K562 (cell line): ENCODE measurements at regions not wholly inside any gene's neighbourhood (a gene's known extent, or its start where the extent isn't known, plus 50 kb on each side); places are given as distances from the start of the nearest gene placed in this dataset.

Source experiments
- ATAC-seq: fragments of 200-7000 bp; cut with Tn5 transposase; 3 replicates; pipeline ENCODE4 v1.9.1; 2020; ENCODE audit warnings: moderate library complexity
- BruUV-seq: library from RNA; stranded (reverse); fragments of 400-500 nt; replicated peaks from 2 replicates; lab custom pipeline; 2021; lab: Mats Ljungman, UMichigan
- CTCF ChIA-PET: fragments of 300-600 bp; formaldehyde crosslinking; extraction: SDS; loops from one replicate; lab custom pipeline; 2021; ENCODE audit warnings: low intra/inter-chr PET ratio; lab: Yijun Ruan, JAX
- POLR2A ChIA-PET: fragments of 300-600, 350-650 bp; sonication (Branson Sonifier 250); formaldehyde crosslinking; extraction: SDS; loops from one replicate; lab custom pipeline; 2021; ENCODE audit warnings: antibody characterized with exemption, inconsistent platforms; lab: Yijun Ruan, JAX
- DNase-seq, 4 experiments: peaks; one replicate each; pipeline versions ENCODE4 v3.0.0 to v3.0.0-alpha.2; 2011 to 2018; ENCODE audit warnings: low spot score in 3 of 4, mixed read lengths in 3 of 4; ENCODE audit errors: extremely low read depth in 1 of 4
- FAIRE-seq: peaks from 2 replicates; lab custom pipeline; 2011; peaks lifted over from hg19 to GRCh38; lab: Jason Lieb, UNC
- H2AFZ ChIP-seq: 2 replicates; pipeline ENCODE4 v1.6.0; 2011; ENCODE audit warnings: low read depth, low read length, control low read depth, inconsistent platforms
- H3K27ac ChIP-seq: fragments of 200-600 bp; 3 replicates; pipeline ENCODE4 v1.8.0; 2011; ENCODE audit warnings: low read depth, mild to moderate bottlenecking, control low read depth, inconsistent platforms, low read length, moderate library complexity, mixed read lengths; ENCODE audit errors: extremely low read depth
- H3K27me3 ChIP-seq, 2 experiments: fragments of 300-600 bp in 1 of 2; 2 replicates in 1 of 2; 3 replicates in 1 of 2; pipeline versions ENCODE4 v1.6.0 to v1.8.0; 2011; ENCODE audit warnings: inconsistent platforms in 2 of 2, low read length in 2 of 2, mild to moderate bottlenecking in 1 of 2, mixed read lengths in 1 of 2, moderate library complexity in 1 of 2; ENCODE audit not compliant: control insufficient read depth in 2 of 2, insufficient read depth in 2 of 2
- H3K36me3 ChIP-seq: fragments of 300-600 bp; 3 replicates; pipeline ENCODE4 v1.8.0; 2011; ENCODE audit warnings: mild to moderate bottlenecking, low read length, inconsistent platforms; ENCODE audit not compliant: control insufficient read depth, insufficient read depth
- H3K4me1 ChIP-seq, 2 experiments: fragments of 200-600 bp in 1 of 2; replicated peaks in 1 of 2; 2 replicates in 1 of 2; 3 replicates in 1 of 2; pipeline versions ENCODE4 v1.5.1 to v1.8.0; 2011; ENCODE audit warnings: inconsistent platforms in 2 of 2, low read length in 2 of 2, mild to moderate bottlenecking in 1 of 2, mixed read lengths in 1 of 2, moderate library complexity in 1 of 2; ENCODE audit not compliant: control insufficient read depth in 2 of 2, insufficient read depth in 2 of 2
- H3K4me2 ChIP-seq: 2 replicates; pipeline ENCODE4 v1.6.1; 2011; ENCODE audit warnings: low read length, control low read depth, inconsistent platforms, mixed read lengths; ENCODE audit not compliant: insufficient read depth
- H3K4me3 ChIP-seq: fragments of 200-600 bp; sonication (generic), shearing (Covaris generic); 2 replicates; pipeline ENCODE4 v1.5.1; 2016; ENCODE audit warnings: control low read depth, inconsistent platforms
- H3K79me2 ChIP-seq: fragments of 200-600 bp; 3 replicates; pipeline ENCODE4 v1.8.0; 2011; ENCODE audit warnings: low read length, inconsistent platforms; ENCODE audit not compliant: control insufficient read depth, insufficient read depth
- H3K9ac ChIP-seq, 2 experiments: 2 replicates each; pipeline versions ENCODE4 v1.6.0 to v1.6.1; 2011; ENCODE audit warnings: low read depth in 2 of 2, low read length in 2 of 2, control low read depth in 1 of 2, inconsistent platforms in 1 of 2, mild to moderate bottlenecking in 1 of 2, mixed read lengths in 1 of 2; ENCODE audit not compliant: insufficient read depth in 1 of 2
- H3K9me1 ChIP-seq: one replicate; pipeline ENCODE4 v1.6.0; 2011; ENCODE audit warnings: inconsistent platforms, mild to moderate bottlenecking, low read length, moderate library complexity; ENCODE audit not compliant: control insufficient read depth, insufficient read depth
- H3K9me3 ChIP-seq: replicated peaks from 2 replicates; pipeline ENCODE4 v1.5.1; 2011; ENCODE audit warnings: low read depth, low read length, inconsistent platforms; ENCODE audit not compliant: control insufficient read depth, insufficient read depth
- H4K20me1 ChIP-seq: replicated peaks from 2 replicates; pipeline ENCODE4 v1.6.1; 2011; ENCODE audit warnings: low read length, inconsistent platforms, mixed read lengths; ENCODE audit not compliant: control insufficient read depth, insufficient read depth
- ATF3 ChIP-seq, 2 experiments: fragments of 450-650 bp in 1 of 2; sonication (generic) in 1 of 2; formaldehyde crosslinking in 1 of 2; IDR thresholded peaks in 1 of 2; conservative IDR thresholded peaks in 1 of 2; 2 replicates each; pipeline versions ENCODE4 v1.6.1 to v1.8.1; 2016 to 2023; ENCODE audit warnings: mild to moderate bottlenecking in 2 of 2, moderate library complexity in 2 of 2, inconsistent platforms in 1 of 2, missing genetic modification reagents in 1 of 2
- BRF1 ChIP-seq: IDR thresholded peaks from 3 replicates; pipeline ENCODE4 v1.6.1; 2011; ENCODE audit warnings: borderline replicate concordance, mild to moderate bottlenecking; ENCODE audit not compliant: insufficient read length; ENCODE audit errors: extremely low read depth
- CCAR2 ChIP-seq: fragments of 200-400 bp; formaldehyde crosslinking; IDR thresholded peaks from 2 replicates; pipeline ENCODE4 v1.6.1; 2017; ENCODE audit warnings: mild to moderate bottlenecking, low read depth, low read length
- CHCHD3 ChIP-seq: fragments of 250-450 bp; sonication (Bioruptor Pico); IDR thresholded peaks from 2 replicates; pipeline ENCODE4 v2.1.2; 2022; ENCODE audit warnings: mild to moderate bottlenecking
- FOSL1 ChIP-seq: fragments of 200-800 bp; sonication (Bioruptor generic); conservative IDR thresholded peaks from 2 replicates; pipeline ENCODE4 v1.6.1; 2016; ENCODE audit warnings: missing genetic modification characterization, missing compliant biosample characterization
- FOXJ2 ChIP-seq: fragments of 200-800 bp; sonication (Bioruptor generic); IDR thresholded peaks from 2 replicates; pipeline ENCODE4 v1.6.1; 2016; ENCODE audit warnings: missing genetic modification characterization, missing compliant biosample characterization
- HIVEP1 ChIP-seq: fragments of 250-450 bp; sonication (Bioruptor Pico); IDR thresholded peaks from 2 replicates; pipeline ENCODE4 v1.4.0; 2020; ENCODE audit warnings: mild to moderate bottlenecking
- HNRNPH1 ChIP-seq: fragments of 200-400 bp; formaldehyde crosslinking; optimal IDR thresholded peaks from 2 replicates; pipeline ENCODE3; 2017; ENCODE audit warnings: low read depth, mild to moderate bottlenecking, low read length, moderate library complexity
- IRF9 ChIP-seq: fragments of 450-650 bp; IDR thresholded peaks from 2 replicates; pipeline ENCODE4 v1.6.1; 2016; ENCODE audit warnings: missing biosample characterization, missing genetic modification characterization
- KDM4B ChIP-seq, 2 experiments: fragments of 450-650 bp in 1 of 2; sonication (generic) in 1 of 2; IDR thresholded peaks; 2 replicates each; pipeline ENCODE4 v1.6.1; 2016 to 2017; ENCODE audit warnings: borderline replicate concordance in 2 of 2, antibody characterized with exemption in 1 of 2, low read depth in 1 of 2, mild to moderate bottlenecking in 1 of 2
- PML ChIP-seq: IDR thresholded peaks from 2 replicates; pipeline ENCODE4 v1.6.1; 2012; ENCODE audit warnings: low read length, inconsistent platforms
- ZKSCAN3 ChIP-seq: fragments of 250-450 bp; sonication (Bioruptor Pico); IDR thresholded peaks from 2 replicates; pipeline ENCODE4 v1.4.0; 2020
- ZNF143 ChIP-seq: sonication (generic); formaldehyde crosslinking; IDR thresholded peaks from 2 replicates; pipeline ENCODE4 v1.9.0; 2022; ENCODE audit warnings: mild to moderate bottlenecking, missing genetic modification reagents
- WGBS: fragments of 100-300 bp; shearing (Covaris generic); methylation state at CpG from one replicate; pipeline ENCODE4 v1.1.6; 2016; ENCODE audit warnings: low coverage, mixed read lengths; ENCODE audit not compliant: insufficient coverage; ENCODE audit errors: missing lambda C conversion rate; 5-methylcytosine and 5-hydroxymethylcytosine counted together
- in situ Hi-C: fragments of 300-500 bp; cut with MboI; formaldehyde crosslinking; loops from 4 replicates; pipeline ENCODE4 v1.15.0; 2018; ENCODE audit warnings: inconsistent platforms, mixed read lengths
- intact Hi-C: fragments of 100-400 bp; cut with micrococcal nuclease; formaldehyde crosslinking; loops from 2 replicates; pipeline ENCODE4 v1.14.2; 2022

DNA sequence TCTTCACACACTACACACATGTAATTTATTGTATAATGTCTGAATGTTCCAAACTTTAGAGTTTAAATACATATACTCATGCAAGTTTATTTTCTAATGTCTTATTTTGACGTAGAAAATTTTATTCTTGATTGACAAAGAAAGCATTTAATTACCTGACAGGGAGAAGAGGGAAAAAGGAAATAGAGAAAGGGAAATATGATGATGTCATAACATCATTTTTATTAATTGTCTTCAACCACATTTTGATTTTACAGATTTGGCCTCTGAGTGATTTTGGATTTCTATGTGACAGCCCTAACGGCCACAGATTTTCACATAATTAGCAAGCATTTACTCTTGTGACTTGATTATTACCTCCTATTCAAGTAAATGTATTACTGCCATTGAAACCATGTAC lies 106.1 kb upstream of the FSTL4 start:
- H3K4me1 ChIP-seq, result no peaks in the 10 kb centered on the region; a peak in 1 of 5 replicates
- ATAC-seq, result no peak
- CTCF ChIA-PET, result no interaction called here
- no peak overlapping the region for H3K4me2 ChIP-seq
- TF ChIP-seq CCAR2 (no peak), ATF3 (IDR thresholded peaks at IDR 0.05) (peak; percentile 34; the same call in 1 of the 2 replicates), ATF3 (CRISPR knock-in tag; conservative IDR thresholded peaks at IDR 0.05) (no peak)
- TF ChIP-seq, all 486 proteins: peak for 1
- intact Hi-C loops, result no loop called here
- Histone ChIP-seq H3K36me3 (no peaks in the 10 kb centered on the region), H3K9ac (no peak overlapping the region), H3K9me1 (no peaks in the 10 kb centered on the region), H3K79me2 (no peaks in the 10 kb centered on the region), H3K9me3 (no peaks in the 10 kb centered on the region), H2AFZ (no peak overlapping the region), H4K20me1 (no peaks in the 10 kb centered on the region), H3K27ac (no peak overlapping the region), H3K4me3 (no peak overlapping the region), H3K27me3 (peaks cover 0 to 7% of the 10 kb centered on the region in 2 experiments; a peak in 2 of 5 replicates)
- BruUV-seq, result no TSS peak
- in situ Hi-C loops, result no loop called here
- WGBS, result 0% methylated on average over 2 of the region's 2 CpGs
- no peak for FAIRE-seq
- no peak for DNase-seq
- POLR2A ChIA-PET, result no interaction called here

GRCh38 chr5:133716532-133717183 lies 104.3 kb upstream of the FSTL4 start:
- H3K36me3 ChIP-seq, result no peaks in the 10 kb centered on the region
- DNase-seq (no peak), ATAC-seq (no peak), FAIRE-seq (no peak)
- H3K27me3 ChIP-seq, result peaks cover 0 to 7% of the 10 kb centered on the region in 2 experiments; a peak in 2 of 5 replicates
- BruUV-seq, result no TSS peak
- no peaks in the 10 kb centered on the region for H3K9me1 ChIP-seq
- no peak overlapping the region for H3K4me2 ChIP-seq
- no peaks in the 10 kb centered on the region for H4K20me1 ChIP-seq
- no peak overlapping the region for H3K27ac ChIP-seq
- POLR2A ChIA-PET, result no interaction called here
- in situ Hi-C loops (no loop called here), intact Hi-C loops (no loop called here)
- 0% methylated on average over 4 of the region's 4 CpGs for WGBS
- no peak overlapping the region for H2AFZ ChIP-seq
- no peaks in the 10 kb centered on the region for H3K79me2 ChIP-seq
- no peak overlapping the region for H3K9ac ChIP-seq
- H3K4me3 ChIP-seq, result no peak overlapping the region
- H3K4me1 ChIP-seq, result no peaks in the 10 kb centered on the region; a peak in 1 of 5 replicates
- CTCF ChIA-PET, result no interaction called here
- H3K9me3 ChIP-seq, result no peaks in the 10 kb centered on the region
- no peak for TF ChIP-seq HIVEP1 (CRISPR knock-in tag)
- TF ChIP-seq CHCHD3 (CRISPR knock-in tag), result no peak
- TF ChIP-seq PML, result no peak
- no peak for TF ChIP-seq FOSL1 (tag)
- TF ChIP-seq KDM4B (IDR thresholded peaks at IDR 0.05; ENCODE audit: borderline replicate concordance in 2 of 2, low read depth in 1 of 2), result no peak
- no peak for TF ChIP-seq BRF1
- no peak for TF ChIP-seq ZNF143 (CRISPR knock-in tag)
- TF ChIP-seq HNRNPH1, result no peak
- no peak for TF ChIP-seq FOXJ2 (tag)
- no peak for TF ChIP-seq ZKSCAN3 (CRISPR knock-in tag)
- no peak for TF ChIP-seq IRF9 (tag)
